ENCODE measurements at regions not wholly inside any gene's neighbourhood (a gene's known extent, or its start where the extent isn't known, plus 50 kb on each side); places are given as distances from the start of the nearest gene placed in this dataset.

- TF ChIP-seq SRSF1 (optimal IDR thresholded peaks at IDR 0.05; ENCODE audit: low read depth, low read length) (no peak), ZNF337 (CRISPR knock-in tag; IDR thresholded peaks at IDR 0.05; ENCODE audit: borderline replicate concordance, low read depth) (no peak), POLR2A (IDR thresholded peaks at IDR 0.05; ENCODE audit: insufficient read depth in 1 of 2, low read depth in 2 of 2, low read length in 2 of 2) (no peak), CTCF (CRISPR knock-in tag; IDR thresholded peaks at IDR 0.05) (no peak), ELK4 (CRISPR knock-in tag; IDR thresholded peaks at IDR 0.05; ENCODE audit: borderline replicate concordance) (no peak), ZBTB40 (IDR thresholded peaks at IDR 0.05) (no peak), ZBTB40 (CRISPR knock-in tag; IDR thresholded peaks at IDR 0.05) (no peak), IKZF4 (CRISPR knock-in tag; IDR thresholded peaks at IDR 0.05; ENCODE audit: borderline replicate concordance, low read depth, not compliant biosample characterization) (no peak), ZNF34 (CRISPR knock-in tag; IDR thresholded peaks at IDR 0.05; ENCODE audit: borderline replicate concordance) (no peak)
These were observed 90.4 kb upstream of the MTNR1B start for GRCh38 chr11:92879086-92879485.
